ENCODE measurements at regions not wholly inside any gene's neighbourhood (a gene's known extent, or its start where the extent isn't known, plus 50 kb on each side); places are given as distances from the start of the nearest gene placed in this dataset.

- TF ChIP-seq CTCF (IDR thresholded peaks at IDR 0.05): no peak
- no peak for TF ChIP-seq POLR2A (IDR thresholded peaks at IDR 0.05)
These were observed 85.9 kb upstream of the LANCL2 start for GRCh38 chr7:55279080-55279845.
